ENCODE measurements at regions not wholly inside any gene's neighbourhood (a gene's known extent, or its start where the extent isn't known, plus 50 kb on each side); places are given as distances from the start of the nearest gene placed in this dataset.

DNA sequence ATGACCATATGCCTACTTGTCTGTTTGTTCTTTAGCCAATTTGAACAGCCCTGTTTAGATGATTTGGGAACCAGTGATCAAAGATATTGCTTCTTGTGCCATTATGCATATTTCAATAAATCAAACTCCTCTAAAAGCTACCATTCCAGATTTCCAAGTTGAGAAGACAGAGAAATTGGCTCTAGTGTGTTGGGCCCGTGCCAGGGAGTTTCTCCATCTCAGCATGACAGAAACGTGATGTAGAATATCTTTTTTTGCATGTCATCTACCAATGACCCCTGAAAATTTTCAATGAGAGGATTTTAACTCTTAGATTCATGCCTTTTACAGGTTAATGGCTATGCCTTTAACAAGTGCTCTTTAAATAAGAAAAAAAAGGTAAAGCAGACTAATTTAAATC is 50.7 kb upstream of the CABCOCO1 start:
- no peak for TF ChIP-seq POLR2A (IDR thresholded peaks at IDR 0.05; ENCODE audit: low read depth, low read length)
- no peak for TF ChIP-seq POLR2AphosphoS5 (IDR thresholded peaks at IDR 0.05; ENCODE audit: low read depth, low read length)
- no peak for TF ChIP-seq PAX5 (IDR thresholded peaks at IDR 0.05; ENCODE audit: insufficient read depth, low read length, severe bottlenecking)
